SK-N-SH treated with all-trans-retinoic acid at 6 μM for 48 hours (cell line): ENCODE measurements at regions not wholly inside any gene's neighbourhood (a gene's known extent, or its start where the extent isn't known, plus 50 kb on each side); places are given as distances from the start of the nearest gene placed in this dataset.

ENCODE experiments used
- BACH2 ChIP-seq: fragments of 250-450 bp; sonication (Bioruptor Pico); IDR thresholded peaks from 2 replicates; pipeline ENCODE4 v1.9.0; 2021; ENCODE audit warnings: mild to moderate bottlenecking, borderline replicate concordance
- PATZ1 ChIP-seq: fragments of 250-450 bp; sonication (Bioruptor Pico); IDR thresholded peaks from 2 replicates; pipeline ENCODE4 v1.8.0; 2020; ENCODE audit warnings: mild to moderate bottlenecking, moderate library complexity, borderline replicate concordance
- POU6F1 ChIP-seq: fragments of 250-450 bp; sonication (Bioruptor Pico); IDR thresholded peaks from 2 replicates; pipeline ENCODE4 v1.8.0; 2021; ENCODE audit warnings: low read depth, mild to moderate bottlenecking, moderate library complexity, borderline replicate concordance
- TOX ChIP-seq: fragments of 250-450 bp; sonication (Bioruptor Pico); IDR thresholded peaks from 2 replicates; pipeline ENCODE4 v1.8.0; 2021; ENCODE audit warnings: mild to moderate bottlenecking, moderate library complexity, borderline replicate concordance
- TSHZ2 ChIP-seq: fragments of 250-450 bp; sonication (Bioruptor Pico); IDR thresholded peaks from 2 replicates; pipeline ENCODE4 v1.5.0; 2020; ENCODE audit warnings: mild to moderate bottlenecking, moderate library complexity
- ZFP3 ChIP-seq: fragments of 250-450 bp; sonication (Bioruptor Pico); IDR thresholded peaks from 2 replicates; pipeline ENCODE4 v1.5.0; 2020; ENCODE audit warnings: mild to moderate bottlenecking, moderate library complexity
- ZNF70 ChIP-seq: fragments of 450-650 bp; formaldehyde crosslinking; IDR thresholded peaks from 2 replicates; pipeline ENCODE4 v1.5.0; 2020; ENCODE audit warnings: mild to moderate bottlenecking, moderate library complexity

- TF ChIP-seq TSHZ2 (CRISPR knock-in tag): no peak
- TF ChIP-seq PATZ1 (CRISPR knock-in tag): no peak
- TF ChIP-seq ZFP3 (CRISPR knock-in tag): no peak
- TF ChIP-seq TOX: no peak
- TF ChIP-seq BACH2 (CRISPR knock-in tag): no peak
- no peak for TF ChIP-seq POU6F1 (CRISPR knock-in tag)
- TF ChIP-seq ZNF70 (CRISPR knock-in tag): no peak
Measured at GRCh38 chr2:236744716-236745115, 175.1 kb downstream of the ACKR3 start.
